ENCODE measurements at regions not wholly inside any gene's neighbourhood (a gene's known extent, or its start where the extent isn't known, plus 50 kb on each side); places are given as distances from the start of the nearest gene placed in this dataset.

- peaks cover 2% of the 10 kb centered on the region for H3K27me3 ChIP-seq (ENCODE audit: control insufficient read depth, insufficient read depth, low read length)
- no peak for DNase-seq
- H3K4me1 ChIP-seq (ENCODE audit: control insufficient read depth, insufficient read depth, low read length) = no peaks in the 10 kb centered on the region
- H3K9me3 ChIP-seq (ENCODE audit: control insufficient read depth, low read depth, low read length) = peaks cover 2% of the 10 kb centered on the region
- WGBS (ENCODE audit: insufficient coverage, low lambda C conversion rate) = 100% methylated on average over 1 of the region's 2 CpGs
- H3K4me3 ChIP-seq (ENCODE audit: low read length) = no peak overlapping the region
- no peaks in the 10 kb centered on the region for H3K36me3 ChIP-seq (ENCODE audit: control insufficient read depth, insufficient read depth, low read length)
- H3K27ac ChIP-seq (ENCODE audit: low read length) = no peak overlapping the region
These were observed 203.6 kb downstream of the GXYLT1 start for GRCh38 chr12:41941079-41941478.

GRCh38 chr12:41940571-41940970 lies 204.1 kb downstream of the GXYLT1 start:
- H3K9me3 ChIP-seq (ENCODE audit: control insufficient read depth, low read depth, low read length) = no peaks in the 10 kb centered on the region
- no peaks in the 10 kb centered on the region for H3K4me1 ChIP-seq (ENCODE audit: control insufficient read depth, insufficient read depth, low read length)
- H3K36me3 ChIP-seq (ENCODE audit: control insufficient read depth, insufficient read depth, low read length) = no peaks in the 10 kb centered on the region
- no peak overlapping the region for H3K4me3 ChIP-seq (ENCODE audit: low read length)
- DNase-seq = no peak
- H3K27me3 ChIP-seq (ENCODE audit: control insufficient read depth, insufficient read depth, low read length) = peaks cover 2% of the 10 kb centered on the region
- no peak overlapping the region for H3K27ac ChIP-seq (ENCODE audit: low read length)
- WGBS (ENCODE audit: insufficient coverage, low lambda C conversion rate) = no CpG with 5 or more reads among the region's 1 CpG

- H3K27ac ChIP-seq (ENCODE audit: low read length) = no peak overlapping the region
- H3K4me1 ChIP-seq (ENCODE audit: control insufficient read depth, insufficient read depth, low read length) = no peaks in the 10 kb centered on the region
- H3K36me3 ChIP-seq (ENCODE audit: control insufficient read depth, insufficient read depth, low read length) = no peaks in the 10 kb centered on the region
- H3K4me3 ChIP-seq (ENCODE audit: low read length) = no peak overlapping the region
- WGBS (ENCODE audit: insufficient coverage, low lambda C conversion rate) = no CpG with 5 or more reads among the region's 5 CpGs
- H3K9me3 ChIP-seq (ENCODE audit: control insufficient read depth, low read depth, low read length) = peaks cover 3% of the 10 kb centered on the region
- peaks cover 3% of the 10 kb centered on the region for H3K27me3 ChIP-seq (ENCODE audit: control insufficient read depth, insufficient read depth, low read length)
- DNase-seq = no peak
These were observed 208.3 kb downstream of the GXYLT1 start for GRCh38 chr12:41936333-41936732.

GRCh38 chr12:41935911-41936310 lies 208.8 kb downstream of the GXYLT1 start:
- Histone ChIP-seq H3K36me3 (ENCODE audit: control insufficient read depth, insufficient read depth, low read length) (no peaks in the 10 kb centered on the region), H3K9me3 (ENCODE audit: control insufficient read depth, low read depth, low read length) (peaks cover 3% of the 10 kb centered on the region), H3K4me3 (ENCODE audit: low read length) (no peak overlapping the region), H3K27me3 (ENCODE audit: control insufficient read depth, insufficient read depth, low read length) (peaks cover 3% of the 10 kb centered on the region), H3K4me1 (ENCODE audit: control insufficient read depth, insufficient read depth, low read length) (no peaks in the 10 kb centered on the region), H3K27ac (ENCODE audit: low read length) (no peak overlapping the region)
- WGBS (ENCODE audit: insufficient coverage, low lambda C conversion rate) = 60% methylated on average over 1 of the region's 3 CpGs
- DNase-seq = peak; percentile 71 to 82

- H3K36me3 ChIP-seq (ENCODE audit: control insufficient read depth, insufficient read depth, low read length) = no peaks in the 10 kb centered on the region
- DNase-seq = peak; percentile 23 to 56
- peak overlapping the region; percentile 40 for H3K4me3 ChIP-seq (ENCODE audit: low read length)
- peaks cover 3% of the 10 kb centered on the region for H3K27me3 ChIP-seq (ENCODE audit: control insufficient read depth, insufficient read depth, low read length)
- H3K9me3 ChIP-seq (ENCODE audit: control insufficient read depth, low read depth, low read length) = peaks cover 3% of the 10 kb centered on the region
- no peak overlapping the region for H3K27ac ChIP-seq (ENCODE audit: low read length)
- WGBS (ENCODE audit: insufficient coverage, low lambda C conversion rate) = no CpG with 5 or more reads among the region's 35 CpGs
- no peaks in the 10 kb centered on the region for H3K4me1 ChIP-seq (ENCODE audit: control insufficient read depth, insufficient read depth, low read length)
These were observed 212.1 kb downstream of the GXYLT1 start for GRCh38 chr12:41932470-41932991.

- DNase-seq = no peak
These were observed 213.7 kb downstream of the GXYLT1 start for GRCh38 chr12:41930866-41931437.

GRCh38 chr12:41924111-41924510 lies 220.6 kb downstream of the GXYLT1 start:
- H3K4me1 ChIP-seq (ENCODE audit: control insufficient read depth, insufficient read depth, low read length) = no peaks in the 10 kb centered on the region
- H3K4me3 ChIP-seq (ENCODE audit: low read length) = no peak overlapping the region
- H3K27me3 ChIP-seq (ENCODE audit: control insufficient read depth, insufficient read depth, low read length) = no peaks in the 10 kb centered on the region
- no peaks in the 10 kb centered on the region for H3K9me3 ChIP-seq (ENCODE audit: control insufficient read depth, low read depth, low read length)
- H3K27ac ChIP-seq (ENCODE audit: low read length) = no peak overlapping the region
- WGBS (ENCODE audit: insufficient coverage, low lambda C conversion rate) = 100% methylated on average over 1 of the region's 2 CpGs
- no peaks in the 10 kb centered on the region for H3K36me3 ChIP-seq (ENCODE audit: control insufficient read depth, insufficient read depth, low read length)
- no peak for DNase-seq

More at GRCh38 chr12:41930866-41931437, 213.7 kb downstream of the GXYLT1 start:
- peaks cover 3% of the 10 kb centered on the region for H3K27me3 ChIP-seq (ENCODE audit: control insufficient read depth, insufficient read depth, low read length)
- no peak overlapping the region for H3K4me3 ChIP-seq (ENCODE audit: low read length)
- WGBS (ENCODE audit: insufficient coverage, low lambda C conversion rate) = 73% methylated on average over 4 of the region's 7 CpGs
- no peaks in the 10 kb centered on the region for H3K4me1 ChIP-seq (ENCODE audit: control insufficient read depth, insufficient read depth, low read length)
- no peak overlapping the region for H3K27ac ChIP-seq (ENCODE audit: low read length)
- H3K36me3 ChIP-seq (ENCODE audit: control insufficient read depth, insufficient read depth, low read length) = no peaks in the 10 kb centered on the region
- H3K9me3 ChIP-seq (ENCODE audit: control insufficient read depth, low read depth, low read length) = peaks cover 3% of the 10 kb centered on the region

GRCh38 chr12:41923351-41923750 lies 221.3 kb downstream of the GXYLT1 start:
- Histone ChIP-seq H3K9me3 (ENCODE audit: control insufficient read depth, low read depth, low read length) (no peaks in the 10 kb centered on the region), H3K27ac (ENCODE audit: low read length) (no peak overlapping the region), H3K4me1 (ENCODE audit: control insufficient read depth, insufficient read depth, low read length) (no peaks in the 10 kb centered on the region), H3K27me3 (ENCODE audit: control insufficient read depth, insufficient read depth, low read length) (no peaks in the 10 kb centered on the region), H3K4me3 (ENCODE audit: low read length) (no peak overlapping the region), H3K36me3 (ENCODE audit: control insufficient read depth, insufficient read depth, low read length) (no peaks in the 10 kb centered on the region)
- no peak for DNase-seq
- no CpG with 5 or more reads among the region's 2 CpGs for WGBS (ENCODE audit: insufficient coverage, low lambda C conversion rate)

- Histone ChIP-seq H3K36me3 (ENCODE audit: control insufficient read depth, insufficient read depth, low read length) (no peaks in the 10 kb centered on the region), H3K27me3 (ENCODE audit: control insufficient read depth, insufficient read depth, low read length) (no peaks in the 10 kb centered on the region), H3K9me3 (ENCODE audit: control insufficient read depth, low read depth, low read length) (no peaks in the 10 kb centered on the region), H3K27ac (ENCODE audit: low read length) (no peak overlapping the region), H3K4me1 (ENCODE audit: control insufficient read depth, insufficient read depth, low read length) (no peaks in the 10 kb centered on the region), H3K4me3 (ENCODE audit: low read length) (no peak overlapping the region)
- DNase-seq = no peak
- WGBS (ENCODE audit: insufficient coverage, low lambda C conversion rate) = no CpG with 5 or more reads among the region's 1 CpG
These were observed 224.3 kb downstream of the GXYLT1 start for GRCh38 chr12:41920355-41920754.

GRCh38 chr12:41919526-41920261 lies 225.0 kb downstream of the GXYLT1 start:
- Histone ChIP-seq H3K4me3 (ENCODE audit: low read length) (no peak overlapping the region), H3K9me3 (ENCODE audit: control insufficient read depth, low read depth, low read length) (no peaks in the 10 kb centered on the region), H3K27me3 (ENCODE audit: control insufficient read depth, insufficient read depth, low read length) (no peaks in the 10 kb centered on the region), H3K27ac (ENCODE audit: low read length) (no peak overlapping the region), H3K4me1 (ENCODE audit: control insufficient read depth, insufficient read depth, low read length) (no peaks in the 10 kb centered on the region), H3K36me3 (ENCODE audit: control insufficient read depth, insufficient read depth, low read length) (no peaks in the 10 kb centered on the region)
- no peak for DNase-seq
- WGBS (ENCODE audit: insufficient coverage, low lambda C conversion rate) = 77% methylated on average over 5 of the region's 9 CpGs

Measured in large intestine (tissue), 3 donors.